HAP-1 (cell line): ENCODE measurements at regions not wholly inside any gene's neighbourhood (a gene's known extent, or its start where the extent isn't known, plus 50 kb on each side); places are given as distances from the start of the nearest gene placed in this dataset.

Experiments
- DNase-seq, 2 experiments: peaks; one replicate each; pipeline ENCODE4 v3.0.0-alpha.2; 2016 to 2020; ENCODE audit warnings: low spot score in 2 of 2
- H3K27me3 ChIP-seq: fragments of 250-450 bp; sonication (Bioruptor Pico); 2 replicates; pipeline ENCODE4 v1.5.1; 2020; ENCODE audit warnings: low read depth, mild to moderate bottlenecking, moderate library complexity
- H3K36me3 ChIP-seq: fragments of 250-450 bp; sonication (Bioruptor Pico); replicated peaks from 2 replicates; pipeline ENCODE4 v1.5.1; 2020; ENCODE audit warnings: mild to moderate bottlenecking
- H3K4me1 ChIP-seq: fragments of 250-450 bp; sonication (Bioruptor Pico); 2 replicates; pipeline ENCODE4 v1.5.1; 2020; ENCODE audit warnings: mild to moderate bottlenecking
- H3K4me3 ChIP-seq: fragments of 250-450 bp; sonication (Bioruptor Pico); 2 replicates; pipeline ENCODE4 v1.5.1; 2020; ENCODE audit warnings: mild to moderate bottlenecking, moderate library complexity
- H3K9me3 ChIP-seq: fragments of 250-450 bp; sonication (Bioruptor Pico); 2 replicates; pipeline ENCODE4 v1.5.1; 2020; ENCODE audit warnings: mild to moderate bottlenecking, moderate library complexity
- in situ Hi-C: fragments of 300-500 bp; cut with MboI; formaldehyde crosslinking; loops from 3 replicates; pipeline ENCODE4 v1.14.3; 2020; ENCODE audit warnings: low sequenced_read_pairs, inconsistent platforms, mixed read lengths

DNA sequence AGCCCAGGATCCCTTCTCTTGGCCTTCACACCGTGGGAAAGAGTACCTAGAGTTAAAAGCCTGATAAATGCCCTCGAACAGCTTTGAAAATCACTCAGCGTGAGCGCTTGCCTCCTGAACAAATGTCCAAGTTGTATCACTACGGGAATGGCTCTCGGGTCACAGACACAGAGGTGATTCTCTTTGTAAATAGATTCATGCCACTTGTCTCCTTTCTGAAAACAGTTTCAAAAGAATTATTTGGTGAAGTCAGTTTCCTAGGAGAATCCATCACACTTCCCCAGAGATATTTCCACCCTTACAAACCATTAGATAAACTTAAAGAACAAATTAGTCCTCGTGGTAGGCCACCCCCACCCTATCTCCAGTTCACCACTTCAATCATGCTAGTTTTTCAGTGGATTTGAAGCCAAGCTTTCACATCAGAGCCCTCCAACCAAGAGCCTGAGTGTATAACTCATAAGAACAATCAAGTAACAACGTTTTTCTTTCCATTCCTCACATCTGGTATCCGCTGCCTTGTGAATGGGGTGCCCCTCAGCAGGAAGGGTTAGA, 132.9 kb downstream of the SLC30A10 start:
- Histone ChIP-seq H3K9me3 (no peaks in the 10 kb centered on the region), H3K4me3 (no peak overlapping the region), H3K4me1 (peaks cover 2% of the 10 kb centered on the region), H3K27me3 (no peaks in the 10 kb centered on the region), H3K36me3 (no peaks in the 10 kb centered on the region)
- no peak for DNase-seq
- in situ Hi-C loops, result no loop called here

DNA sequence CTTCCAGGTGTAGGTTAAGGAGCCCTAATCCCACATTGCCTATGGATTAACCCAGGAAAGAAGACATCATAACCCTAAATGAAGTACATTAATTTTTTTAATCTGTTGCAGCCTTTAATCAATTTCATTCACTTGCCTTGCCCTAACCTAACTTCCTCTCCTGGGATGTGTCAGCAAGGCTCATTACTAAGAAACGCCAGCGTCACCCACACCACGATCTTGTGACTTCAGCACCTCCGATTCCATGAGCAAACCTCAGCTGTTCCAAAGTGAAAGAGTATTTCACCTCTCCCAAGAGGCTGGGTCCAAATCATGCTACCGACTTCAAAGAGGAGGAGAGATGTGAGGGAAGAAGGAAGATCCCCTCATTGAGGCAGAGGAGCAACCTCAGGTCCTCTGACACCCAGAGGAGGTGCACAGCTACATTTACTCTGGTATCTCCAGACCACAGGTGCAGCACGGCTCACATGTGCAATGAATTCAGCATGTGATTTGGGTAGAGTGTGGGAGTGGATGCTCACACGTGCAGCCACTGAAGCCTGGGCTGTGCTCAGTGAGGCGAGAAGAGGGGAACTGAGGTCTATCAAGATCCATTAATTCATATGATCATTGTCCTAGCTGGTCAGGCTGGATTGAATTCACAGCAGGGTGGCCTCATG, 134.1 kb downstream of the SLC30A10 start:
- no peaks in the 10 kb centered on the region for H3K9me3 ChIP-seq
- H3K36me3 ChIP-seq, result no peaks in the 10 kb centered on the region
- no peaks in the 10 kb centered on the region for H3K27me3 ChIP-seq
- no peak for DNase-seq
- H3K4me1 ChIP-seq, result no peaks in the 10 kb centered on the region
- in situ Hi-C loops, result no loop called here
- H3K4me3 ChIP-seq, result no peak overlapping the region

DNA sequence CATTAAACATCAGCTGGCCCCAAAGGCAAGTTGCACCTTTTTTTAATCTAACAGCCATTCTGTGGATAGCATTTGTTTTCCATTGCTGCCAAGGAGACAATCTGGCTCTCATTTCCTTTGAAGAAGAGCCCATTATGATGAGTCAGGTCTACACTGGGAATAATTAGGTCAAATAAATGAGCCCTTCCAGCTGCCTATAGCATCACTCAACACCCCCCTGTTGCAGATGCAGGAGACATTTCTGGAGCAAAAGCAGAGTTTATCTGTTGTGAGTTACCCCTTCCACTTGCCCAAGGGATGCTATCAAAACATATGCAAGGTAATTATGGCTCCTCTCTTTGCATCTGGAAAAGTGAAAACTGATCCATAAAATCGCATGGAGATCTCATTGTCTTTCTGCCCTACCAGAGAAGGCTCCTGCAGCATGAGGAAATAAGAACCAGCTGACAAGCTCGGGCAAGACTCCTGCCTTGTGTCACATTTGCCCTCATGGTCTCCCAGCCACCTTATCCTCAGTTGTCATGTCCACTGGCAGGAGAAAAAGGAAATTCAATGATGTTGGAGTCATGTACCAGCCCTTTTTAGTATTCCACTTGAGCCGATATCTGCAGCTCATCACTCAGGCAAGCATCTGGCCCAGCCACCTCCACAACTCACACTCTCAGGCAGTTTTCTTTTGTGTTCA, 135.9 kb downstream of the SLC30A10 start:
- DNase-seq, result no peak
- no peaks in the 10 kb centered on the region for H3K36me3 ChIP-seq
- in situ Hi-C loops, result no loop called here
- no peaks in the 10 kb centered on the region for H3K27me3 ChIP-seq
- H3K9me3 ChIP-seq, result no peaks in the 10 kb centered on the region
- no peaks in the 10 kb centered on the region for H3K4me1 ChIP-seq
- no peak overlapping the region for H3K4me3 ChIP-seq

DNA sequence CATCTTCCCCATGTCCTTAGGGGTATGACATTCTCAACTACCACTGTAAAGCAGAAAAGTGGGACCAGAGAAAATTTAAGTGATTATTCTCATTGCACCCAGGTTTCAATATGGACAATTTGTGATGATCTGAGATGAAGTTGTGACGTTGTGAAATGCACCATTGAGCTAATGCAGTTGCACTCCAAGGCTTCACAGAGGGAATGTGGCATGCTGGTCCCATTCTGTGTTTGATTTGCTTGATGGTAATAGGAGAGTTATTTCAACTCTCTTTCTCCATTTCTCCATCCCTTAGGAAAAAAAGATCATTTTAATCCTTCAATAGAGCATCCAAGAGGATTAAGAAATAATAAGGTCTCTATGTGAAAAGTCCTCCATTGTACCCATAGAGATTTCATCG, 136.6 kb downstream of the SLC30A10 start:
- in situ Hi-C loops, result no loop called here

DNA sequence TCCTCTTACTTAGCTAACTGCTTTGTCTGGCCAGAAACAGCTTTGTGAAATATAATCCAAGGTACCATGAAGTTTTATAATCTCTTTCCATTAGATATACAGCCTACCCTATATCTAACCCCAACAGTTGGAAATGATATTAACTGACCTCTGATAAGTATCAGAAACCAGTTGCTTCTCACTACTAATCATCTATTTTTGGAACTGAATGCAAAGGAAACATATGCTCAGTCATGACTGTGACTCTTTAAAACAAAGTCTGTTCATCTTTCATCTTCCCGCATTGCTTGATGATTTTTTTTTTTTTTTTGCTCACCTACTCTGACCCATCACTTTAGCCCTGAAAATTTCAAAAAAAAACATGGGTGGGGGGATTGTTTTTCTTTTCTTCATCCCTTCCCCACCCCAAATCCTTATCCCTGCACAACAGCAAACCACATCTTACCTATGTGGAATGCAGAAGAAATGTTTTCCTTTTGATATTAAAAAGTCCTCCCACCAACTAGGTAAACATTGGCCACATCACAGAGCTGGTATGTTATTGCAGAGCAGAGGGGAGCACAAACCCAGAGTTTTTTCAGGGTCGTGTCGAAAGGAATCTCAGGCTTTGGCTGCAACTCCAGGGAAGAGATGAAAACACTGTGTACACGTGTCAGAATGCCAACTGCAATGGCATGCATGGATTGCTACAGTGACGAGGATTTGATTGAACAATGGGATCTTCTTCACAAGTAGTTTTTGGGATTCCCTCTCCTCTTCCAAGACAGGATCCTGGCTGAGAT, 137.3 kb downstream of the SLC30A10 start:
- in situ Hi-C loops, result no loop called here
- Histone ChIP-seq H3K4me3 (no peak overlapping the region), H3K9me3 (no peaks in the 10 kb centered on the region), H3K4me1 (no peaks in the 10 kb centered on the region), H3K27me3 (no peaks in the 10 kb centered on the region), H3K36me3 (no peaks in the 10 kb centered on the region)
- no peak for DNase-seq

More for the DNA sequence above, 136.6 kb downstream of the SLC30A10 start:
- no peak overlapping the region for H3K4me3 ChIP-seq
- H3K9me3 ChIP-seq, result no peaks in the 10 kb centered on the region
- no peaks in the 10 kb centered on the region for H3K36me3 ChIP-seq
- no peaks in the 10 kb centered on the region for H3K27me3 ChIP-seq
- H3K4me1 ChIP-seq, result no peaks in the 10 kb centered on the region
- no peak for DNase-seq

DNA sequence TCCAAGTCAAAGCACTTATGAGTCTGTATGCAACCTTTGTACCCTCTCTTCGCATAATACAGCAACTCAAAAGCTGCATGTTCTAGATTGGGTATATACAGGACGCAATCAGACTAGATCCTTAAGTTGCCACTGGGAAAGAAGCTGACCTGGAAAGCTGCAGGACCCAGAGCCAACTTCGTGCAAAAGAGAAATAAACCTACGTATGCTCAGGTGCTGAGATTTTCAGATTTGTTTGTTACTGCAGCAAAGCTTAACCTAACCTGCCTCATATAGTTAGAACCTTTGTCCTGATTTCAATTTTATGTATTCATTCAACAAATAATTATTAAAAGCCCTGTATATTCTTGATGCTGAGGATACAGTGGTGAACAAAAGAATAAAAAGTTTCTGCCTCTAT, 139.7 kb downstream of the SLC30A10 start:
- H3K36me3 ChIP-seq, result no peaks in the 10 kb centered on the region
- H3K4me3 ChIP-seq, result no peak overlapping the region
- no peaks in the 10 kb centered on the region for H3K4me1 ChIP-seq
- H3K27me3 ChIP-seq, result no peaks in the 10 kb centered on the region
- no peaks in the 10 kb centered on the region for H3K9me3 ChIP-seq
- in situ Hi-C loops, result no loop called here
- DNase-seq, result no peak

DNA sequence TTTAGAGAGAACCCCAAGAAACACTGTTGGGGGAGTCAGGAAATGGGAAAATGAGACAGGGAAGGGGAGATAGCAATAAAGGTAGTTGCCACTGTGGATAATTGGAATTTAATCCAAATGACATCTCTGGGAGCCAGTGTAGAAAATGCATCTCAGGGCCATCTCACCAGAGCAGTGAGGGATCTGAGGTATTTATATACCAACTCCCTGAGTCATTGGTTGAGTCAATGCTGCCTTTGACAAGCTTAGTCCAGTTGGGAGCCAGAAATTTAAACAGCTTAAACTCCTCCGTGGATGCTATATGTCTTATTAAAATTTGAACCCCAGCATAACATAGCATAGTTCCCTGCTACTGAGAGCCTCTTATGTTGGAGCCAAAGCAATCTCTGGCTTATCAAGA, 140.3 kb downstream of the SLC30A10 start:
- in situ Hi-C loops, result no loop called here
- no peaks in the 10 kb centered on the region for H3K36me3 ChIP-seq
- H3K27me3 ChIP-seq, result no peaks in the 10 kb centered on the region
- no peak overlapping the region for H3K4me3 ChIP-seq
- H3K4me1 ChIP-seq, result no peaks in the 10 kb centered on the region
- no peaks in the 10 kb centered on the region for H3K9me3 ChIP-seq
- no peak for DNase-seq

DNA sequence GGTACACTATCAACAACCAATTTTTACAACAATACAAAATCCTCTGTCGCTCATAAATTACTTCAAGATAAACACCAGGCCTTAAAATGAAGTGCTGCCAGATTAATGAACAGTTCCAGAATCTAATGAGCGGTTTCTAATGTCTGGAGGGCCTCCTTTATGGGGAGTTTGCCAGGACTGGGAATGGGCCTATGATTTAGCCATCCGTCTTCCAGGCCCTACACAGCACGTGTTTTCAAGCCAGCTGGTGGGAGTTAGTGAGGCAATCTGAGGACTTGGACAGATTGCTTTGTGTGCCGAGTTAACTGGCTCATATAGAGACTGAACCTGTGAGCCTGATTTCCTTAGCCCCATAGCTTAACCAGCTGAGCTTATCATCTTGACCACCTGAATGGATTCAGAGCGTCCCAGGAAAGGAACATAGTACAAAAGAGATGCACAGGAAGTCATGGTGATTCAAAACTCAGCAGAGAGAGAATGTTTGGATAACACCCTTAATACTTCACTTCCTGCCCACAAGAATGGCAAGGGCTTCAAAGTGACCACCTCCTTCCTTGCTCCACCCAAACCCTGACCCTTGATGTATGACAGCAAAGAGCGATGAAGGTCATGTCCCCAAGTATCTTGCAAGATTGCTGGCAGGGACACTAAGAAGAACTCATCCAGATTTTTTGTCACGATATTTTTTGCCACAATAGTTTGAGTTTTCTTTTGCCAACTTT, 143.5 kb downstream of the SLC30A10 start:
- Histone ChIP-seq H3K36me3 (no peaks in the 10 kb centered on the region), H3K27me3 (no peaks in the 10 kb centered on the region), H3K4me1 (0 out of 2 replicates have a peak, but pooled peaks cover 2% of the 10 kb centered on the region), H3K4me3 (no peak overlapping the region), H3K9me3 (no peaks in the 10 kb centered on the region)
- no peak for DNase-seq
- in situ Hi-C loops, result no loop called here

DNA sequence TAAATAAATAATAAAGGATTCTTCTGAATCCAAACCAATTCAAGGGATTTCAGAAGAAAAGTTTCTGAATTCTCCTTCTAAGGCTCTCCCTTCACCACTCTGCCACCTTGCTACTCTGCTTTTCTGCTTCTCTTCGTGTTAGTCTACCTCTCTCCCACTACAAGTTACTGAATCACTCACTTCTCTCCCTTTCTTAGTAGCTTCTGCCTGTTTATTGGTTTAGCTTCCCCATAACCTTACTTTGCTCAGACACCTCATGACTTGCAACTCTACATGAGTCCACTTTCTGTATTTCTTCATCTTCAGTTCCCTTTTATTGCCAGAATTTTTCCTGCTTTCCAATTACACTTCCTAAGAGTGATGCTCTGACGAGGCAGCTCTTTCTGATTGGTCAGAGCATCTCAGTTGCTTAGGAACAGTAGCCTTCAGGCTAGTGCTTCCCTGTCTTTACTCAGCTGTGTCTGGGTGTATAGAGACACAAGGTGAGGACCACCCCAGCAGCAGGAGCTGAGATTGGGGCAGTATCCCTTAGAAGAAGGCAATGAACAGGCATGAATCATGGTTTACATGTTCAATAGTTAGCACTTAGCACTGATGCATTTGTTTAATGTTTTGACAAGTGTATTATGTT, 144.6 kb downstream of the SLC30A10 start:
- Histone ChIP-seq H3K36me3 (no peaks in the 10 kb centered on the region), H3K4me1 (0 out of 2 replicates have a peak, but pooled peaks cover 2% of the 10 kb centered on the region)
- in situ Hi-C loops, result no loop called here

DNA sequence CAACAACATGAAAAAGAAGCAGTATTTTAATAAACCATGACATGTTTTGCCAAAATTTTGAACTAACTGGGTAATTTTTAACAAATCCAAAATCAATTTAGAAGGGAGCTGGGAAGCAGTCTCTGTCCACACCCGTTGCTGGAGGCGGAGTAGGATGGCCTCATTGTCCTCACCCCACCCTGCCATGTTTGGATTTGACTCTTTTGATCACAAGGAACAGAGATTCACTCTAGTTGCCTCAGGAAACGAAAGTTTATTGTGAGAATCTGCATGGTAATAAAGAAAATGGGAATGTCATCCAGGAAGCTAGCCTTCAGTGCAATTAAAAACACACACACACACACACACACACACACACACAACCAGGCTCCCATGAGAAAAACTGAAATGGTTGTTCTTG, 145.4 kb downstream of the SLC30A10 start:
- Histone ChIP-seq H3K4me1 (0 out of 2 replicates have a peak, but pooled peaks cover 2% of the 10 kb centered on the region), H3K4me3 (no peak overlapping the region), H3K9me3 (no peaks in the 10 kb centered on the region), H3K27me3 (no peaks in the 10 kb centered on the region), H3K36me3 (no peaks in the 10 kb centered on the region)
- in situ Hi-C loops, result no loop called here
- DNase-seq, result no peak

More for the DNA sequence above, 144.6 kb downstream of the SLC30A10 start:
- no peak overlapping the region for H3K4me3 ChIP-seq
- DNase-seq, result no peak
- H3K27me3 ChIP-seq, result no peaks in the 10 kb centered on the region
- H3K9me3 ChIP-seq, result no peaks in the 10 kb centered on the region

DNA sequence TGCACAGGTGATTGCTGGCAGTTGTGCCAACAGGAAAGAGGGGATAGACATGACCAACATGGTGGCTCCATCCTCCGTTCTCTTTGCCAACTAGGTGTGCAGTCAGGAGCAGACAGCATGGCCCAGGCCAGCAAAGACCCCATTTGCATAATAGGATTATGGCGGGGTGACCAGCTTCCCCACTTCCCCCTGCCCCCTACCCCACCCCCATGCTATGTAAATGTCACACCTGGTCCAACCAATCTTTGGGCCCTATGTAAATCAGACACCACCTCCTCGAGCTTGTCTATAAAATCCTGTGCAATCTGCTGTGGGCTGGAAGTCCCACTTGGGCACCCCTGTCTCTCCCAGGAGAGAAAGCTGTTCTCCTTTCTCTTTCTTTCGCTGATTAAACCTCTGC, 146.0 kb downstream of the SLC30A10 start:
- peak in 1 of 2 experiments; percentile 22 for DNase-seq
- no peaks in the 10 kb centered on the region for H3K9me3 ChIP-seq
- no peaks in the 10 kb centered on the region for H3K27me3 ChIP-seq
- no peaks in the 10 kb centered on the region for H3K36me3 ChIP-seq
- 0 out of 2 replicates have a peak, but pooled peaks cover 2% of the 10 kb centered on the region for H3K4me1 ChIP-seq
- no peak overlapping the region for H3K4me3 ChIP-seq
- in situ Hi-C loops, result no loop called here

DNA sequence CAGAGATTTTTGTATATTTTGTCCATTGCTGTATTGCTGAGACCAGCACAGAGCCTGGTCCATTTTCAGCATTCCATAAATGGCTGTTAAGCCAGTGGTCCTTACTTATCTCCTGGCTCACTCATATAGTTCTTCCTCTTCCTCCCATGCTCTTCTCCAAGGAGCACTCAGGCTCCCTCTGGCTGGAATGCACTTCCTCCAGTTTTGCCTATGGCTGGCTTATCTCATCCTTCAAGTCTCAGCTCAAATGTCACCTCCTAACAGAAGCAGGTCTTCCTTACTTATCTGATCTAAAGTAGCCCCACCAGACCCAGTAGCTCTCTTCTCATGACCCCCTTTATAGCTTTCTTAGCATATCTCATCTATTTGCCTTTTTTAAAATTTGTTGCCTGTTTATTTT, 146.9 kb downstream of the SLC30A10 start:
- H3K4me1 ChIP-seq, result 0 out of 2 replicates have a peak, but pooled peaks cover 2% of the 10 kb centered on the region
- no peaks in the 10 kb centered on the region for H3K27me3 ChIP-seq
- in situ Hi-C loops, result no loop called here
- H3K36me3 ChIP-seq, result no peaks in the 10 kb centered on the region
- no peak overlapping the region for H3K4me3 ChIP-seq
- DNase-seq, result no peak
- H3K9me3 ChIP-seq, result no peaks in the 10 kb centered on the region

DNA sequence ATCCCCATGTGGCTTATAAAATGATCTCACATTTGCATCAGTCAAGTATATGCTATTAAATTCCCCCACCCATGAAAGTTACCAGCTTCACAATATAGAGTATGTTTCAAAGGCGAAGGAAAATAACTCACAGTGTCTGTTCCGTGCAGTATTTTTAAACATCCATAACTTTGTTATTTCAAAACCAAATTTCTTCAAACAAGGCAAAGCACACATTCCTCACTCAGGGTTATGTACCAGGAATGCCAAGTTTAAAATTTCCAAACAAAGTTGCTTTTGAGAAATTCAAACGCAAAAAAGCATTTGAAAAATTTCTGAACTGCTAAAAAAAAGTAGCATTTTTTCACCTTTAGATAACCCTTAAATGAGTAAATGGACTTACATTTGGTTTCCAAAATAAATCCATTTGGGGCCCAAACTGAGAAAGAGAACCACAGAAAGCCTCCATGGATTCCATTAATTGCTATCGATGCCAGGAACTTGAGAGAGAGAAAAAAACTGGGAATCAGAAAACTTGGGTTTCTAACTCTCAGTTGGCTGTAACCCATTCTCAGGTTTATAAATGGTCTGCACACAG, 149.5 kb downstream of the SLC30A10 start:
- H3K27me3 ChIP-seq, result no peaks in the 10 kb centered on the region
- no peak for DNase-seq
- in situ Hi-C loops, result no loop called here
- H3K36me3 ChIP-seq, result no peaks in the 10 kb centered on the region
- H3K4me1 ChIP-seq, result 0 out of 2 replicates have a peak, but pooled peaks cover 2% of the 10 kb centered on the region
- H3K9me3 ChIP-seq, result no peaks in the 10 kb centered on the region
- no peak overlapping the region for H3K4me3 ChIP-seq
